Fibroblast of lung (primary cell): ENCODE measurements at regions not wholly inside any gene's neighbourhood (a gene's known extent, or its start where the extent isn't known, plus 50 kb on each side); places are given as distances from the start of the nearest gene placed in this dataset.

ENCODE experiments used
- EZH2 ChIP-seq: IDR thresholded peaks from 2 replicates; pipeline ENCODE4 v1.5.1; 2012; ENCODE audit warnings: low read length, control low read depth, mild to moderate bottlenecking; ENCODE audit errors: missing control alignments
- TF ChIP-seq, protein P1 (sequence below), 2 donors: IDR thresholded peaks in 1 of 2; conservative IDR thresholded peaks in 1 of 2; 1 replicate in 1 of 2; 2 replicates in 1 of 2; pipeline ENCODE4 v1.5.1; 2011 to 2012; ENCODE audit warnings: low read length in 2 of 2, control low read depth in 1 of 2, inconsistent platforms in 1 of 2, low read depth in 1 of 2, mild to moderate bottlenecking in 1 of 2

DNA sequence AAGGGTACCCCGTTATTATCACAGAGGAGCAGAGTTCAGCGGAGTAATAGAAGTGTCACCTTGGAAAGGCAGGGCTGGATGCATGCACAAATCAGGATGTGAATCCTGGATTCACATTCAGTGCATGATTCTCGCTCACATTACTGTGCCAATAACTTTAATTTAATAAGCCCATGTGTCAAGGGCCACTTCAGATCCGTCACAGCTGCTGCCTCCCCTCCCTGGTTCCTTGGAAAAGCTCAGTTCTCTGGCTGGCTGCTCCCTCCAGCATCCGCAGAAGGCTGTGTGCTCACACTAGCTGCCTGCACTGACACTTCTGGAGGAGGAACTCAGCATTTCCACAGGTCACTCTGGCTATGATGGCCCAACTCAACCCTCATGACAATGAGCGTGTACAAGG, 256.8 kb upstream of the ADAMTS16 start:
- TF ChIP-seq, protein P1, sequence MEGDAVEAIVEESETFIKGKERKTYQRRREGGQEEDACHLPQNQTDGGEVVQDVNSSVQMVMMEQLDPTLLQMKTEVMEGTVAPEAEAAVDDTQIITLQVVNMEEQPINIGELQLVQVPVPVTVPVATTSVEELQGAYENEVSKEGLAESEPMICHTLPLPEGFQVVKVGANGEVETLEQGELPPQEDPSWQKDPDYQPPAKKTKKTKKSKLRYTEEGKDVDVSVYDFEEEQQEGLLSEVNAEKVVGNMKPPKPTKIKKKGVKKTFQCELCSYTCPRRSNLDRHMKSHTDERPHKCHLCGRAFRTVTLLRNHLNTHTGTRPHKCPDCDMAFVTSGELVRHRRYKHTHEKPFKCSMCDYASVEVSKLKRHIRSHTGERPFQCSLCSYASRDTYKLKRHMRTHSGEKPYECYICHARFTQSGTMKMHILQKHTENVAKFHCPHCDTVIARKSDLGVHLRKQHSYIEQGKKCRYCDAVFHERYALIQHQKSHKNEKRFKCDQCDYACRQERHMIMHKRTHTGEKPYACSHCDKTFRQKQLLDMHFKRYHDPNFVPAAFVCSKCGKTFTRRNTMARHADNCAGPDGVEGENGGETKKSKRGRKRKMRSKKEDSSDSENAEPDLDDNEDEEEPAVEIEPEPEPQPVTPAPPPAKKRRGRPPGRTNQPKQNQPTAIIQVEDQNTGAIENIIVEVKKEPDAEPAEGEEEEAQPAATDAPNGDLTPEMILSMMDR (conservative IDR thresholded peaks at IDR 0.05 in 1 of 2, IDR thresholded peaks at IDR 0.05 in 1 of 2; ENCODE audit: low read depth in 1 of 2, low read length in 2 of 2), result no peak
- TF ChIP-seq EZH2, result no peak
